Lung (tissue), 11 donors: ENCODE measurements at regions not wholly inside any gene's neighbourhood (a gene's known extent, or its start where the extent isn't known, plus 50 kb on each side); places are given as distances from the start of the nearest gene placed in this dataset.

Experiments
- ATAC-seq: fragments of 200-7000 bp; cut with Tn5 transposase; one replicate; pipeline ENCODE4 v1.9.1; 2020; ENCODE audit warnings: moderate number of reproducible peaks; ENCODE audit not compliant: insufficient read depth, low FRiP score
- DNase-seq, 3 donors: peaks; one replicate each; pipeline ENCODE4 v3.0.0-alpha.2; 2013 to 2017
- H3K27ac ChIP-seq, 2 donors: one replicate each; pipeline ENCODE4 v1.5.1; 2013; ENCODE audit warnings: mild to moderate bottlenecking in 2 of 2, moderate library complexity in 2 of 2, control low read depth in 1 of 2, inconsistent platforms in 1 of 2, low read depth in 1 of 2, low read length in 1 of 2
- H3K27me3 ChIP-seq, 3 donors: one replicate each; pipeline ENCODE4 v1.5.1; 2013; ENCODE audit warnings: low read length in 2 of 3; ENCODE audit not compliant: control insufficient read depth in 3 of 3, insufficient read depth in 3 of 3
- H3K36me3 ChIP-seq, 4 donors: one replicate each; pipeline ENCODE4 v1.5.1; 2013; ENCODE audit warnings: low read length in 4 of 4, mild to moderate bottlenecking in 1 of 4, moderate library complexity in 1 of 4; ENCODE audit not compliant: control insufficient read depth in 4 of 4, insufficient read depth in 4 of 4
- H3K4me1 ChIP-seq, 5 donors: one replicate each; pipeline ENCODE4 v1.5.1; 2013; ENCODE audit warnings: low read length in 5 of 5, mild to moderate bottlenecking in 2 of 5, moderate library complexity in 1 of 5; ENCODE audit not compliant: control insufficient read depth in 5 of 5, insufficient read depth in 5 of 5
- H3K4me3 ChIP-seq: one replicate; pipeline ENCODE4 v1.5.1; 2013; ENCODE audit warnings: mild to moderate bottlenecking, control low read depth, moderate library complexity
- H3K9ac ChIP-seq, 2 donors: one replicate each; pipeline ENCODE4 v1.5.1; 2013; ENCODE audit warnings: low read length in 2 of 2, control low read depth in 1 of 2; ENCODE audit not compliant: insufficient read depth in 1 of 2
- H3K9me3 ChIP-seq, 4 donors: one replicate each; pipeline ENCODE4 v1.5.1; 2013; ENCODE audit warnings: low read length in 3 of 4, mild to moderate bottlenecking in 1 of 4, moderate library complexity in 1 of 4; ENCODE audit not compliant: control insufficient read depth in 4 of 4, insufficient read depth in 3 of 4
- CTCF ChIP-seq: IDR thresholded peaks from 2 replicates; pipeline ENCODE4 v1.5.1; 2012; ENCODE audit warnings: mild to moderate bottlenecking; ENCODE audit errors: control extremely low read depth, extremely low read depth
- WGBS, 2 donors: extraction: QIAGEN DNeasy Blood & Tissue Kit; methylation state at CpG; one replicate each; pipeline ENCODE4 v1.1.7; 2013; 5-methylcytosine and 5-hydroxymethylcytosine counted together
- donor health status: control.
- donor health status: control.
- donor health status: Bipolar disorder and iron deficiency.
- donor health status: healthy.
- donor health status: DM: yes; HTN: yes; CAD: no.

GRCh38 chr3:145776782-145777408, 384.1 kb downstream of the PLOD2 start:
- 62 to 70% methylated on average over 4 of the region's 4 CpGs for WGBS, 2 donors
- no peaks in the 10 kb centered on the region for H3K27me3 ChIP-seq
- no peak overlapping the region for H3K4me3 ChIP-seq
- H3K36me3 ChIP-seq, result no peaks in the 10 kb centered on the region
- DNase-seq, result peak; percentile 41 to 80 (median 63)
- no peaks in the 10 kb centered on the region for H3K9me3 ChIP-seq
- no peak overlapping the region for H3K9ac ChIP-seq
- ATAC-seq, result no peak
- no peak for TF ChIP-seq CTCF
- H3K4me1 ChIP-seq, result no peaks in the 10 kb centered on the region
- no peak overlapping the region for H3K27ac ChIP-seq

DNA sequence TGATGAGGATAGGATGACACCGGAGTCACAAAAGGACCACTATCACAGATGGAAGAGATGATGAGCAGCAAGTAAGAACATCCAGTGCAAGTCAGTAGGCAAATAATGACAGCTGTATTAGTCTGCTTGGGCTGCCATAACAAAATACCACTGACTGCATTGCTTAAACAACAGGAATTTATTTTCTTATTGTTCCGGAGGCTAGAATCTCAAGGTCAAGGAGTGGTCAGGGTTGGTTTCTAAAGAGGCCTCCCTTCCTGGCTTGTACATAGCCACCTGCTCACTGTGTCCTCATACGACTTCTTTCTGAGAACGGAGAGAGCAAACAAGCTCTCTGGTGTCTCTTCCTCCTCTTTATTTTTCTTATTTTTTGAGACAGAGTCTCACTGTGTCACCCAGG, 380.7 kb downstream of the PLOD2 start:
- no peak for DNase-seq
- no peak for TF ChIP-seq CTCF
- Histone ChIP-seq H3K36me3 (no peaks in the 10 kb centered on the region), H3K4me3 (no peak overlapping the region), H3K9ac (no peak overlapping the region), H3K4me1 (no peaks in the 10 kb centered on the region), H3K9me3 (no peaks in the 10 kb centered on the region), H3K27ac (no peak overlapping the region), H3K27me3 (no peaks in the 10 kb centered on the region)
- WGBS, 2 donors, result 80% methylated on average over 4 of the region's 4 CpGs
- ATAC-seq, result no peak

- Histone ChIP-seq H3K4me1 (no peaks in the 10 kb centered on the region), H3K4me3 (no peak overlapping the region), H3K27me3 (no peaks in the 10 kb centered on the region), H3K9ac (no peak overlapping the region), H3K9me3 (no peaks in the 10 kb centered on the region), H3K27ac (no peak overlapping the region), H3K36me3 (no peaks in the 10 kb centered on the region)
- no peak for DNase-seq
- ATAC-seq, result no peak
- TF ChIP-seq CTCF, result no peak
Observed at GRCh38 chr3:145785668-145786067, 375.3 kb downstream of the PLOD2 start.

DNA sequence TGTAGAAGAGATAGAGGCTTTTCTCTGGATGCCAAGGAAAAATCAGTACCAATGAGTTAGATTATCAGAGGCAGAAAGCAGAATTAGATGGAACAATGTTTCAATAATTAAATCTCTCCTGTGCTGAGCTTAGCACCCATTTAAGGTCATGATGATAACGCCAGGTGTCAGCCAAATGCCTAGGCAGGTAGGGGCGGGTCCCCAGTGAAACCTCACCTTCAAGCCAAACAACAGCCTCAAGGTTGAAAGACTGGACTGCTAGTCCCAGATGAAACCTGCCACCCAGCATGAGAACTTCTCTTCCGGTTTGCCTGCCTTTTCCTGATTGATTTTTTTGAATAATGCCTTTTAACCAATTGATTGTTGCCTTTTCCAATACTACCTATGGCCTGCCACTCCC, 363.0 kb downstream of the PLOD2 start:
- H3K4me3 ChIP-seq, result no peak overlapping the region
- H3K27me3 ChIP-seq, result no peaks in the 10 kb centered on the region
- no peak overlapping the region for H3K27ac ChIP-seq
- H3K36me3 ChIP-seq, result no peaks in the 10 kb centered on the region
- ATAC-seq (no peak), DNase-seq (no peak)
- WGBS, 2 donors, result 74 to 88% methylated on average over 3 of the region's 3 CpGs
- peaks cover 0 to 3% (median 1%) of the 10 kb centered on the region in 4 donors for H3K9me3 ChIP-seq
- H3K4me1 ChIP-seq, result peaks cover 0 to 19% (median 2%) of the 10 kb centered on the region in 5 donors
- H3K9ac ChIP-seq, result no peak overlapping the region
- TF ChIP-seq CTCF, result no peak
